Spleen (tissue), 11 donors: ENCODE measurements at regions not wholly inside any gene's neighbourhood (a gene's known extent, or its start where the extent isn't known, plus 50 kb on each side); places are given as distances from the start of the nearest gene placed in this dataset.

ENCODE experiments used
- DNase-seq: peaks from one replicate; pipeline ENCODE4 v3.0.0-alpha.2; 2020
- H3K27ac ChIP-seq, 8 donors: fragments of 200-600 bp; sonication (generic) in 7 of 8; 1 replicate in 4 of 8; 2 replicates in 4 of 8; pipeline versions ENCODE4 v1.5.0 to v1.8.0; 2016 to 2021; ENCODE audit warnings: inconsistent platforms in 4 of 8, mild to moderate bottlenecking in 4 of 8, moderate library complexity in 1 of 8
- H3K27me3 ChIP-seq, 7 donors: fragments of 200-600 bp; sonication (generic) in 6 of 7; replicated peaks in 1 of 7; 1 replicate in 4 of 7; 2 replicates in 3 of 7; pipeline versions ENCODE4 v1.5.0 to v1.8.0; 2016 to 2021; ENCODE audit warnings: inconsistent platforms in 3 of 7, mild to moderate bottlenecking in 1 of 7
- H3K36me3 ChIP-seq, 6 donors: fragments of 200-600 bp; sonication (generic) in 5 of 6; 1 replicate in 4 of 6; 2 replicates in 2 of 6; pipeline versions ENCODE4 v1.5.0 to v1.8.0; 2016 to 2021; ENCODE audit warnings: inconsistent platforms in 2 of 6
- H3K4me1 ChIP-seq, 6 donors: fragments of 200-600 bp; sonication (generic) in 5 of 6; 1 replicate in 3 of 6; 2 replicates in 3 of 6; pipeline versions ENCODE4 v1.5.0 to v1.8.0; 2016 to 2021; ENCODE audit warnings: inconsistent platforms in 3 of 6
- H3K4me3 ChIP-seq, 8 donors: fragments of 200-600 bp; sonication (generic) in 7 of 8; 1 replicate in 4 of 8; 2 replicates in 4 of 8; pipeline versions ENCODE4 v1.5.0 to v1.8.0; 2016 to 2021; ENCODE audit warnings: inconsistent platforms in 4 of 8, mild to moderate bottlenecking in 4 of 8, moderate library complexity in 2 of 8
- H3K9me3 ChIP-seq, 8 donors: fragments of 200-600 bp; sonication (generic) in 7 of 8; 1 replicate in 4 of 8; 2 replicates in 4 of 8; pipeline versions ENCODE4 v1.5.0 to v1.8.0; 2016 to 2021; ENCODE audit warnings: inconsistent platforms in 4 of 8
- CTCF ChIP-seq, 11 experiments: fragments of 200-600 bp in 7 of 11; fragments of 450-650 bp in 4 of 11; sonication (generic) in 4 of 11; IDR thresholded peaks in 8 of 11; conservative IDR thresholded peaks in 3 of 11; 1 replicate in 7 of 11; 2 replicates in 4 of 11; pipeline versions ENCODE4 v1.4.0 to v1.8.0; 2016 to 2021; ENCODE audit warnings: antibody characterized with exemption in 11 of 11, inconsistent platforms in 4 of 11, mild to moderate bottlenecking in 1 of 11
- POLR2A ChIP-seq, 3 donors: fragments of 450-650 bp; IDR thresholded peaks; one replicate each; pipeline ENCODE4 v1.5.1; 2017; ENCODE audit warnings: antibody characterized with exemption in 3 of 3, mild to moderate bottlenecking in 1 of 3
- POLR2AphosphoS5 ChIP-seq, 3 donors: sonication (generic); formaldehyde crosslinking; IDR thresholded peaks; one replicate each; pipeline ENCODE4 v1.5.1; 2017; ENCODE audit warnings: antibody characterized with exemption in 3 of 3
- WGBS, 5 donors: extraction: QIAGEN DNeasy Blood & Tissue Kit in 3 of 5; methylation state at CpG; one replicate each; pipeline versions ENCODE4 v1.1.5 to v1.1.7; 2013 to 2018; 5-methylcytosine and 5-hydroxymethylcytosine counted together
- intact Hi-C: fragments of 100-400 bp; cut with DNase I; formaldehyde crosslinking; loops from one replicate; pipeline ENCODE4 v1.15.0; 2023; ENCODE audit warnings: low total_unique reads
- donor health status: healthy with polysubstance abuse.
- donor health status: DM: no; HTN: no; CAD: no; lungs with moderate emphysema.
- donor health status: DM: no; HTN: no; CAD: no.
- donor health status: Bipolar disorder and iron deficiency.
- donor health status: healthy.
- donor health status: DM: no; HTN: no; CAD: no.
- donor health status: DM: yes; HTN: yes; CAD: no.

GRCh38 chr17:77310336-77310735 lies 169.6 kb downstream of the SEC14L1 start:
- Histone ChIP-seq H3K4me1 (peaks cover 0 to 54% (median 35%) of the 10 kb centered on the region in 6 donors), H3K4me3 (no peak overlapping the region), H3K27me3 (no peaks in the 10 kb centered on the region), H3K9me3 (no peaks in the 10 kb centered on the region), H3K36me3 (peaks cover 0 to 15% (median 0%) of the 10 kb centered on the region in 6 donors), H3K27ac (no peak overlapping the region)
- TF ChIP-seq POLR2A (IDR thresholded peaks at IDR 0.05), result no peak
- no peak for TF ChIP-seq CTCF (IDR thresholded peaks at IDR 0.05 in 8 of 11, conservative IDR thresholded peaks at IDR 0.05 in 3 of 11)
- no peak for TF ChIP-seq POLR2AphosphoS5 (IDR thresholded peaks at IDR 0.05)
- intact Hi-C loops, result no loop called here
- 90 to 96% (median 93%) methylated on average over 18 to 19 of the region's 19 CpGs for WGBS, 5 donors
- no peak for DNase-seq

- no peak overlapping the region for H3K4me3 ChIP-seq
- no peaks in the 10 kb centered on the region for H3K9me3 ChIP-seq
- peak; percentile 61 for DNase-seq
- no peaks in the 10 kb centered on the region for H3K27me3 ChIP-seq
- TF ChIP-seq POLR2A (IDR thresholded peaks at IDR 0.05), result no peak
- TF ChIP-seq CTCF (IDR thresholded peaks at IDR 0.05 in 8 of 11, conservative IDR thresholded peaks at IDR 0.05 in 3 of 11), result no peak
- TF ChIP-seq POLR2AphosphoS5 (IDR thresholded peaks at IDR 0.05), result peak in 1 of 3 donors; percentile 42
- peak overlapping the region in 5 of 8 donors; percentile 51 to 70 (median 56) for H3K27ac ChIP-seq
- peaks cover 7 to 64% (median 44%) of the 10 kb centered on the region in 6 donors for H3K4me1 ChIP-seq
- peaks cover 0 to 15% (median 0%) of the 10 kb centered on the region in 6 donors for H3K36me3 ChIP-seq
- 54 to 67% (median 61%) methylated on average over 15 of the region's 15 CpGs for WGBS, 5 donors
- intact Hi-C loops, result no loop called here
Measured at GRCh38 chr17:77311371-77311981, 170.7 kb downstream of the SEC14L1 start.

GRCh38 chr17:77312061-77312701 lies 171.4 kb downstream of the SEC14L1 start:
- Histone ChIP-seq H3K36me3 (peaks cover 0 to 12% (median 0%) of the 10 kb centered on the region in 6 donors), H3K27me3 (no peaks in the 10 kb centered on the region), H3K9me3 (no peaks in the 10 kb centered on the region), H3K4me1 (peaks cover 8 to 71% (median 51%) of the 10 kb centered on the region in 6 donors), H3K27ac (peak overlapping the region in 5 of 8 donors; percentile 51 to 70 (median 56)), H3K4me3 (no peak overlapping the region)
- intact Hi-C loops, result no loop called here
- WGBS, 5 donors, result 68 to 72% (median 69%) methylated on average over 18 of the region's 18 CpGs
- DNase-seq, result peak; percentile 71
- TF ChIP-seq POLR2AphosphoS5 (IDR thresholded peaks at IDR 0.05), result peak in 1 of 3 donors; percentile 32
- TF ChIP-seq CTCF (IDR thresholded peaks at IDR 0.05 in 8 of 11, conservative IDR thresholded peaks at IDR 0.05 in 3 of 11), result no peak
- no peak for TF ChIP-seq POLR2A (IDR thresholded peaks at IDR 0.05)
